ENCODE measurements at regions not wholly inside any gene's neighbourhood (a gene's known extent, or its start where the extent isn't known, plus 50 kb on each side); places are given as distances from the start of the nearest gene placed in this dataset.

- H3K27ac Mint-ChIP-seq (ENCODE audit: unreplicated experiment), result no peak overlapping the region
- H3K4me1 Mint-ChIP-seq, result no peaks in the 10 kb centered on the region
- DNase-seq (ENCODE audit: low read depth, low spot score), result no peak
- no peaks in the 10 kb centered on the region for H3K27me3 Mint-ChIP-seq (ENCODE audit: low read depth)
- TF ChIP-seq CTCF (conservative IDR thresholded peaks at IDR 0.05), result no peak
- H3K9me3 Mint-ChIP-seq, result no peaks in the 10 kb centered on the region
- no peak overlapping the region for H3K4me3 Mint-ChIP-seq
- H3K36me3 Mint-ChIP-seq (ENCODE audit: low read depth), result no peaks in the 10 kb centered on the region
These were observed 146.0 kb upstream of the GRM7 start for GRCh38 chr3:6714962-6715361.

- no peak overlapping the region for H3K27ac Mint-ChIP-seq (ENCODE audit: unreplicated experiment)
- no peak for DNase-seq (ENCODE audit: low read depth, low spot score)
- no peak overlapping the region for H3K4me3 Mint-ChIP-seq
- no peaks in the 10 kb centered on the region for H3K4me1 Mint-ChIP-seq
- no peak for TF ChIP-seq CTCF (conservative IDR thresholded peaks at IDR 0.05)
- H3K27me3 Mint-ChIP-seq (ENCODE audit: low read depth), result no peaks in the 10 kb centered on the region
- H3K36me3 Mint-ChIP-seq (ENCODE audit: low read depth), result no peaks in the 10 kb centered on the region
- no peaks in the 10 kb centered on the region for H3K9me3 Mint-ChIP-seq
These were observed 144.5 kb upstream of the GRM7 start for GRCh38 chr3:6716420-6716819.

- no peaks in the 10 kb centered on the region for H3K27me3 Mint-ChIP-seq (ENCODE audit: low read depth)
These were observed 143.6 kb upstream of the GRM7 start for GRCh38 chr3:6717026-6717943.

GRCh38 chr3:6719999-6720398 is 140.9 kb upstream of the GRM7 start:
- no peaks in the 10 kb centered on the region for H3K4me1 Mint-ChIP-seq
- DNase-seq (ENCODE audit: low read depth, low spot score), result no peak
- no peak for TF ChIP-seq CTCF (conservative IDR thresholded peaks at IDR 0.05)
- H3K9me3 Mint-ChIP-seq, result peaks cover 2% of the 10 kb centered on the region
- H3K27ac Mint-ChIP-seq (ENCODE audit: unreplicated experiment), result no peak overlapping the region
- H3K36me3 Mint-ChIP-seq (ENCODE audit: low read depth), result no peaks in the 10 kb centered on the region
- no peaks in the 10 kb centered on the region for H3K27me3 Mint-ChIP-seq (ENCODE audit: low read depth)
- H3K4me3 Mint-ChIP-seq, result no peak overlapping the region

More at GRCh38 chr3:6717026-6717943, 143.6 kb upstream of the GRM7 start:
- H3K4me3 Mint-ChIP-seq, result no peak overlapping the region
- DNase-seq (ENCODE audit: low read depth, low spot score), result no peak
- no peaks in the 10 kb centered on the region for H3K4me1 Mint-ChIP-seq
- no peaks in the 10 kb centered on the region for H3K36me3 Mint-ChIP-seq (ENCODE audit: low read depth)
- no peak for TF ChIP-seq CTCF (conservative IDR thresholded peaks at IDR 0.05)
- no peak overlapping the region for H3K27ac Mint-ChIP-seq (ENCODE audit: unreplicated experiment)
- H3K9me3 Mint-ChIP-seq, result peaks cover 2% of the 10 kb centered on the region

GRCh38 chr3:6721491-6721890 is 139.4 kb upstream of the GRM7 start:
- no peak for TF ChIP-seq CTCF (conservative IDR thresholded peaks at IDR 0.05)
- no peaks in the 10 kb centered on the region for H3K4me1 Mint-ChIP-seq
- no peak overlapping the region for H3K4me3 Mint-ChIP-seq
- H3K36me3 Mint-ChIP-seq (ENCODE audit: low read depth), result no peaks in the 10 kb centered on the region
- no peaks in the 10 kb centered on the region for H3K27me3 Mint-ChIP-seq (ENCODE audit: low read depth)
- no peak for DNase-seq (ENCODE audit: low read depth, low spot score)
- peaks cover 2% of the 10 kb centered on the region for H3K9me3 Mint-ChIP-seq
- H3K27ac Mint-ChIP-seq (ENCODE audit: unreplicated experiment), result no peak overlapping the region

Data from neural crest cell (in vitro differentiated cells).